Heart right ventricle (tissue), 16 donors: ENCODE measurements at regions not wholly inside any gene's neighbourhood (a gene's known extent, or its start where the extent isn't known, plus 50 kb on each side); places are given as distances from the start of the nearest gene placed in this dataset.

Source experiments
- ATAC-seq, 8 donors: fragments of 200-7000 bp; cut with Tn5 transposase; one replicate each; pipeline ENCODE4 v1.9.1; 2020; ENCODE audit warnings: mild to moderate bottlenecking in 8 of 8, moderate library complexity in 8 of 8, moderate number of reproducible peaks in 1 of 8
- DNase-seq, 2 donors: peaks; one replicate each; pipeline ENCODE4 v3.0.0-alpha.2; 2020
- H3K27ac ChIP-seq, 10 donors: fragments of 200-600 bp; sonication (generic) in 2 of 10; one replicate each; pipeline versions ENCODE4 v1.5.0 to v1.8.0; 2020 to 2022; ENCODE audit warnings: mild to moderate bottlenecking in 3 of 10
- H3K27me3 ChIP-seq, 7 donors: fragments of 200-600 bp; one replicate each; pipeline ENCODE4 v1.8.0; 2021 to 2022; ENCODE audit warnings: mild to moderate bottlenecking in 2 of 7
- H3K36me3 ChIP-seq, 9 donors: fragments of 200-600 bp; sonication (generic) in 1 of 9; one replicate each; pipeline versions ENCODE4 v1.5.0 to v1.8.0; 2020 to 2022; ENCODE audit warnings: mild to moderate bottlenecking in 2 of 9
- H3K4me1 ChIP-seq, 9 donors: fragments of 200-600 bp; sonication (generic) in 1 of 9; one replicate each; pipeline versions ENCODE4 v1.5.0 to v1.8.0; 2020 to 2022; ENCODE audit warnings: mild to moderate bottlenecking in 4 of 9
- H3K4me3 ChIP-seq, 10 donors: fragments of 200-600 bp; sonication (generic) in 2 of 10; one replicate each; pipeline versions ENCODE4 v1.5.0 to v1.8.0; 2020 to 2022; ENCODE audit warnings: mild to moderate bottlenecking in 7 of 10, moderate library complexity in 2 of 10
- H3K9me3 ChIP-seq, 11 donors: fragments of 200-600 bp in 10 of 11; sonication (generic) in 2 of 11; one replicate each; pipeline versions ENCODE4 v1.5.0 to v1.8.0; 2013 to 2022; ENCODE audit warnings: mild to moderate bottlenecking in 2 of 11, control low read depth in 1 of 11, moderate library complexity in 1 of 11
- CTCF ChIP-seq, 9 donors: fragments of 200-600 bp; sonication (generic) in 2 of 9; IDR thresholded peaks; one replicate each; pipeline versions ENCODE4 v1.5.0 to v1.8.0; 2021 to 2022; ENCODE audit warnings: antibody characterized with exemption in 9 of 9, mild to moderate bottlenecking in 5 of 9, moderate library complexity in 1 of 9
- WGBS, 2 donors: extraction: QIAGEN DNeasy Blood & Tissue Kit; methylation state at CpG; one replicate each; pipeline ENCODE4 v1.1.7; 2013; ENCODE audit warnings: inconsistent platforms in 1 of 2; 5-methylcytosine and 5-hydroxymethylcytosine counted together
- intact Hi-C, 10 donors: fragments of 100-400 bp; cut with DNase I; formaldehyde crosslinking; loops; one replicate each; pipeline versions ENCODE4 v1.11.1 to v1.14.2; 2022
- donor health status: Arrhythmogenic right ventricular cardiomyopathy.
- donor health status: ischemic (EF 13 %, LVEDD 7.1; RV severe dilation, severe dysfunction).
- donor health status: healthy with polysubstance abuse.
- donor health status: DM: no; HTN: yes; CAD: no.
- donor health status: DM: no; HTN: no; CAD: no.
- donor health status: ischemic (EF 25% LVEDD 6.9; RV normal size, moderate dysfunction).
- donor health status: ischemic (EF 25% LVEDD 5.7; RV mildly dilated, moderate dysfunction).
- donor health status: healthy.
- donor health status: DM: yes; HTN: yes; CAD: no.
- donor health status: Ischemic cardiomyopathy.
- donor health status: ischemic (EF 35%, LVEDD 5.7; RV mildly dilated, moderate dysfunction).
- donor health status: nonischemic (EF 11% LVEDD 7.7; RV severe dilation, severe dysfunction).
- donor health status: DM: yes; HTN: yes; CAD: no.
- donor health status: PGD.
- donor health status: ischemic (EF 29% LVEDD 5.4; RV normal size, mild dysfunction).
- donor health status: nonischemic (EF 23%, LVEDD 6.1; RV moderate dilation, normal function).

GRCh38 chr6:15948930-15949900 is 179.7 kb upstream of the MYLIP start:
- TF ChIP-seq CTCF (IDR thresholded peaks at IDR 0.05), result no peak
- ATAC-seq (peak in 1 of 8 donors; percentile 15), DNase-seq (no peak)
- Histone ChIP-seq H3K27me3 (no peaks in the 10 kb centered on the region), H3K4me1 (peaks cover 10 to 32% (median 17%) of the 10 kb centered on the region in 9 donors), H3K4me3 (no peak overlapping the region), H3K36me3 (no peaks in the 10 kb centered on the region), H3K27ac (no peak overlapping the region), H3K9me3 (no peaks in the 10 kb centered on the region)
- WGBS, 2 donors, result 59% methylated on average over 10 of the region's 10 CpGs
- intact Hi-C loops, result no loop called here

- Histone ChIP-seq H3K4me3 (no peak overlapping the region), H3K9me3 (no peaks in the 10 kb centered on the region), H3K36me3 (no peaks in the 10 kb centered on the region), H3K27me3 (no peaks in the 10 kb centered on the region), H3K4me1 (peaks cover under 1 to 19% (median 8%) of the 10 kb centered on the region in 9 donors), H3K27ac (no peak overlapping the region)
- 97 to 99% methylated on average over 4 of the region's 4 CpGs for WGBS, 2 donors
- DNase-seq, result no peak
- TF ChIP-seq CTCF (IDR thresholded peaks at IDR 0.05), result no peak
- ATAC-seq, result no peak
- intact Hi-C loops, result no loop called here
Measured at GRCh38 chr6:15947923-15948322, 181.0 kb upstream of the MYLIP start.

- 95 to 97% methylated on average over 1 of the region's 1 CpG for WGBS, 2 donors
- intact Hi-C loops, result no loop called here
- Histone ChIP-seq H3K36me3 (no peaks in the 10 kb centered on the region), H3K27me3 (no peaks in the 10 kb centered on the region), H3K4me1 (peaks cover 0 to 14% (median 3%) of the 10 kb centered on the region in 9 donors), H3K9me3 (no peaks in the 10 kb centered on the region), H3K27ac (no peak overlapping the region), H3K4me3 (no peak overlapping the region)
- TF ChIP-seq CTCF (IDR thresholded peaks at IDR 0.05), result no peak
- ATAC-seq (no peak), DNase-seq (no peak)
Measured at GRCh38 chr6:15947436-15947835, 181.4 kb upstream of the MYLIP start.

- Histone ChIP-seq H3K27ac (no peak overlapping the region), H3K4me1 (peaks cover 0 to 9% (median 3%) of the 10 kb centered on the region in 9 donors), H3K36me3 (no peaks in the 10 kb centered on the region), H3K9me3 (no peaks in the 10 kb centered on the region), H3K4me3 (no peak overlapping the region), H3K27me3 (no peaks in the 10 kb centered on the region)
- DNase-seq (no peak), ATAC-seq (no peak)
- WGBS, 2 donors, result 83 to 96% methylated on average over 4 of the region's 4 CpGs
- intact Hi-C loops, result no loop called here
- TF ChIP-seq CTCF (IDR thresholded peaks at IDR 0.05), result no peak
Measured at GRCh38 chr6:15946701-15947385, 182.0 kb upstream of the MYLIP start.
